Vagina (tissue), 2 donors: ENCODE measurements at regions not wholly inside any gene's neighbourhood (a gene's known extent, or its start where the extent isn't known, plus 50 kb on each side); places are given as distances from the start of the nearest gene placed in this dataset.

Experiments used
- POLR2AphosphoS5 ChIP-seq, 2 donors: sonication (generic); formaldehyde crosslinking; IDR thresholded peaks; one replicate each; pipeline ENCODE4 v1.9.0; 2017; ENCODE audit warnings: antibody characterized with exemption in 2 of 2, mild to moderate bottlenecking in 2 of 2, low read depth in 1 of 2; ENCODE audit not compliant: insufficient read depth in 1 of 2
- TF ChIP-seq, protein P1 (sequence below), 3 experiments: fragments of 450-650 bp in 2 of 3; fragments of 200-600 bp in 1 of 3; sonication (generic) in 1 of 3; IDR thresholded peaks; one replicate each; pipeline ENCODE4 v1.5.1; 2017 to 2019; ENCODE audit warnings: antibody characterized with exemption in 3 of 3, mild to moderate bottlenecking in 2 of 3, moderate library complexity in 2 of 3

DNA sequence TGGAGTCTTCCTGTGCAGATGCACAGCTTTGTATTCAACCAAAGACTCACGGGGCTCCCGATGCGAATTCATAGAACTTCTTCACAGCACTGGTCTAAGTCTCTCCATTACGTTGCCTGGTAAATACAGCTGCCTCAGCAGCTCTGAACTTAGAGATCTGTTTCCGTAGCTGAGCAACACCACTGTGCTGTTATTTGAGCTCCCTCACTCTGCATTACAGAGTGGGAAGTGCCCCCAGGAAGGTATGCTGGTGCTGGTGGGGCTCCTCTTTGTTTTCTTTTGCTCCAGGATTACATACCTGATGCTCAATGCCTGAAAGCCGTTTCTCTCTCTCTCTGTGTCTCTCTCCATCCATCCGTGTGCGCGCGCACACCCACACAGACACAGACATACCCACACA is 227.5 kb upstream of the RMST start:
- TF ChIP-seq POLR2AphosphoS5 (IDR thresholded peaks at IDR 0.05; ENCODE audit: insufficient read depth in 1 of 2, low read depth in 1 of 2) = no peak
- TF ChIP-seq, protein P1, sequence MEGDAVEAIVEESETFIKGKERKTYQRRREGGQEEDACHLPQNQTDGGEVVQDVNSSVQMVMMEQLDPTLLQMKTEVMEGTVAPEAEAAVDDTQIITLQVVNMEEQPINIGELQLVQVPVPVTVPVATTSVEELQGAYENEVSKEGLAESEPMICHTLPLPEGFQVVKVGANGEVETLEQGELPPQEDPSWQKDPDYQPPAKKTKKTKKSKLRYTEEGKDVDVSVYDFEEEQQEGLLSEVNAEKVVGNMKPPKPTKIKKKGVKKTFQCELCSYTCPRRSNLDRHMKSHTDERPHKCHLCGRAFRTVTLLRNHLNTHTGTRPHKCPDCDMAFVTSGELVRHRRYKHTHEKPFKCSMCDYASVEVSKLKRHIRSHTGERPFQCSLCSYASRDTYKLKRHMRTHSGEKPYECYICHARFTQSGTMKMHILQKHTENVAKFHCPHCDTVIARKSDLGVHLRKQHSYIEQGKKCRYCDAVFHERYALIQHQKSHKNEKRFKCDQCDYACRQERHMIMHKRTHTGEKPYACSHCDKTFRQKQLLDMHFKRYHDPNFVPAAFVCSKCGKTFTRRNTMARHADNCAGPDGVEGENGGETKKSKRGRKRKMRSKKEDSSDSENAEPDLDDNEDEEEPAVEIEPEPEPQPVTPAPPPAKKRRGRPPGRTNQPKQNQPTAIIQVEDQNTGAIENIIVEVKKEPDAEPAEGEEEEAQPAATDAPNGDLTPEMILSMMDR (IDR thresholded peaks at IDR 0.05) = no peak
